HG02759 (cell line): ENCODE measurements at regions not wholly inside any gene's neighbourhood (a gene's known extent, or its start where the extent isn't known, plus 50 kb on each side); places are given as distances from the start of the nearest gene placed in this dataset.
"Not testable (repeated sequence)": the region's sequence is repeated elsewhere in the genome, so short reads cannot be mapped to it uniquely, and the experiment has no call there.

Experiments
- ATAC-seq: cut with Tn5 transposase; IDR thresholded peaks from one replicate; pipeline ENCODE4 v1.9.1; 2021; ENCODE audit warnings: mild to moderate bottlenecking, moderate library complexity; ENCODE audit not compliant: unreplicated experiment

DNA sequence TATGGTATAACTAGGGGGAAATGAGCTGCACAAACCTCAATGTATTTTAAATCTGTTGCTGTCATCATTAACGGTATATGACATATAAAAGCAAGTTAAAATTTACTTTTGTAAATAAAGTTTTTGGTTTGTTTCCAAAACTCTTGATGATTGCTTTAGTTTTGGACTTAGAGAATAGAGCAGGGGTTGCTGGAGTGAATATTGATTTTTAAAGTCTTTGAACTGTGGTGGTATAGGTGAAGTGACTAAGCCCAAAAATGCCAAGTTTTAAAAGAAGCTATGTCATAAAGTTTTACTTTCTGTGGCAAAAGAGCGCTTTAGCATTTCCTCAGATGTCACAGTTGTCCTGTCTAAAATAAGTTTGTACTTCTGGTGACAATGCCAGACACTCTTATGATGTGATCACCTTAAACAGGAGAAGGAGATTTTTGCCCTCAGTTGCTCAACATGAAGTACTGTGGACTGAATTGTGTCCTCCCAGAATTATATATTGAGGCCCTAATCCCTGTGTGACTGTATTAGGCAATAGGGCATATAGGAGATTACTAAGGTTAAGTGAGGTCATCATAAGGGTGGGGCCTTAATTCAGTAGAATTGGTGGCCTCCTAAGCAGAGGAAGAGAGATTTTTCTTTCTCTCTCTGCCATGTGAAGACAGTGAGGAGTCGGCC lies 175.2 kb upstream of the PLGLB1 start:
- not testable (repeated sequence) for ATAC-seq

DNA sequence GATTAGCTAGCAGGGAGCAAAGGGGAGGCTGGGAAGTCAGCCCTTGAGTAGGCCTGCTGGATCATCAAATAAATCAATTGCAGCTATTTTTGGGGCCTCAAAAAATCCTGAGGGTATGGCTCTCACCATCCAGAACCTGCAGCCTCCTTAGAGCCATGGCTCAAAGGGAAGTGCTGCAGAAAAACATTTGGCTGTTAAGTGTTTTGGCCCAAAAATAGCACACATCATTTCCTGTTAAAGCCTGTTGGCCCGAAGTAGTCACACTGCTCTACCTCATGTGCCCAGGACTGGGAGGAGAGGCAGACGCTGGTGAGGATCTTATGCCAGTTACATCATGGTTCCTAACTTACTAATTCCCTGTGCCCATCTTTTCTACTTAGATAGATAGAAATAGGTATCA lies 176.8 kb upstream of the PLGLB1 start:
- not testable (repeated sequence) for ATAC-seq

DNA sequence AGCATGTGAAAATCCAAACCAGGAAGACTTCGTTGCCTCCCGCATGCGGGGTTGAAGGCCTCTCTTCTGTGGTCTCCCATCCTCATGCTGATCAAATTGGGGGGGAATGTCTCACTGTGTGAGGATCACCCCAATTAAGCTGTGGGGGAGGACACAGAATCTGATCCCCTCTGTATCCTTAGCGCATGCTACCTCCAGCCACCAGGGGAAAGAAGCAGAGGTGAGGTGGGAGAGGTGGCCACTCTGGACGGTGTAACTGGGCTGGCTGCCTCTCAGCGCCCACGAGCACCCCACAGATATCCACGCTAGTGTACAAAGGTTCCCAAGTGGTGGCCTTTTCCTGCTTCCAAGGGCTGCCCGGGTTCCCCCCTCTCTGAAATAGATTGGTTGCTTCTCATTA lies 177.6 kb upstream of the PLGLB1 start:
- not testable (repeated sequence) for ATAC-seq

DNA sequence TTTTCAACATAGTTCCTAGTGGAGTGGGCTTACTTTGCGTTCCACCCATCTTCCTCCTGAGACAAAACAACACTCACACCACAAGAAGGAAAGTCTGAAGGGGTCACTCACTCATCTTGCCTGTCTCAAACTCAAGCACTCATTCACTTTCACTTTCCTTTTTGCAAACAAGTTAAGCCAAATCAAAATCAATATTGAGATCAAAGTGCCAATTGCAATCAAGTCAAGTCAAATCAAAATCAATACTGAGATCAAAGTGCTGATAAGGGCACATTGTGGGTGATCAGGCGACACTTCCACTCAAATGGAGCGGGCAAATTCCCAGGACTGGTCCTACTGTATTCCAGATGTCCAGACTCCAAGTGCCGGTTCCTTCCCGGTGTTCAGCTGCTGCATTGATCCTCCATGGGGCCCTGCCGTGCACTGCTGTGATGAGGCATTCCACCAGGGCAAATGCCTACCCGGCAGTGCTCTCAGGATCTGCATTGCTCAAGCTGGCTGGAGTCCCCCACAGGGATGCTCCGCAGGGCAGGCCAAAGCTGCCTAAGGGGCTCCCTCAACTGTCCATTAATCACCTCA lies 183.0 kb upstream of the PLGLB1 start:
- ATAC-seq = not testable (repeated sequence)

- ATAC-seq = not testable (repeated sequence)
These were observed 191.3 kb upstream of the PLGLB1 start for GRCh38 chr2:87212938-87213337.

DNA sequence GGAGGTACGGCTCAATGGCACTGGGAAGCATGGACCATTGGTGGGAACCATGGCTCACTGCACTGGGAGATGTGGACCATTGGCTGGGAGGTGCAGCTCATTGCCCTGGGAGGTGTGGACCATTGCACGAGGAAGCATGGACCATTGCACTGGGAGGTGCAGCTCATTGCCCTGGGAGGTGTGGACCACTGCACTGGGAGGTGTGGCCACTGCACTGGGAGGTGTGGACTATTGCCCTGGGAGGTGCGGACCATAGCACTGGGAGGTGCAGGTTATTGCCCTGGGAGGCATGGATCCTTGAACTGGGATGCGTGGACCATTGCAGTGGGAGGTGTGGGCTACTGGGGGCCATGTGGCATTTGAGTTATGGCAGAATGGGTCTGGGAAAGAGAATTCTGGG lies 195.4 kb upstream of the PLGLB1 start:
- ATAC-seq = not testable (repeated sequence)

GRCh38 chr2:87217741-87218410 lies 196.2 kb upstream of the PLGLB1 start:
- ATAC-seq = not testable (repeated sequence)

DNA sequence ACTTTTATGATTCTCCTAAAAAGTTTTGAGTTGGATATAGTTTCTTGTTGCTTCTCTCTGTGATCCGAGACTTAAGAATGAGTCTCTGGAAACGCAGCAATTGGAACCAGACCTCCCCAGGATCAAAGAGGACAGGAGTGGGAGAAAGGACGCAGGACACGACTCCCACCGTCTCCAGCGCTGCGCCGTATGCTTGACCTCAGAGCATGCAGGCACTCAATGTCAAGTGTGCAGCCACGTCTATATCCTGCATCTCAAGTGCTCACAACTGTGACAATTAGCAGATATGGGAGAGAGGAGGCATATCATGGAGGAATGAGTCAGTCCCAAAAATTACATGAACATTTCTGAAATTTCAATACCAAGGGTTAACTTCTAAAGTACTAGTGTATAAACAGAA lies 199.0 kb upstream of the PLGLB1 start:
- not testable (repeated sequence) for ATAC-seq

DNA sequence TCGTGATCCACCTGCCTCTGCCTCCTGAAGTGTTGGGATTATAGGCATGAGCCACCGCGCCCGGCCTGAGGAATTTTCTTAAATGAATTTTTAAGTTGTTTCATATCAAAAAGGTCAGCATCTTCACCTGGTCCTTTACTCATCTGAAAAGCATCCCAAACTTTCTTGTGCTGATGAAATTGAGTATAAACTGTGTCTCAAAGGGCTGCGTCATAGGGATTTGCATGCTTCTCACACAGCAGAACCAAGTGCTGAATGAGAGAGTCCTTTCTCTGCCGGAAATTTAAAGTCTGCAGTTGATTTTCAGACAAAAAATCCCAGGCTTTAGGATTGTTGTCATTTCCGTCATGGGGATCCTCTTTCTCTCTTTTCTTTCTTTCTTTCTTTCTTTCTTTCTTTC lies 200.5 kb upstream of the PLGLB1 start:
- not testable (repeated sequence) for ATAC-seq

DNA sequence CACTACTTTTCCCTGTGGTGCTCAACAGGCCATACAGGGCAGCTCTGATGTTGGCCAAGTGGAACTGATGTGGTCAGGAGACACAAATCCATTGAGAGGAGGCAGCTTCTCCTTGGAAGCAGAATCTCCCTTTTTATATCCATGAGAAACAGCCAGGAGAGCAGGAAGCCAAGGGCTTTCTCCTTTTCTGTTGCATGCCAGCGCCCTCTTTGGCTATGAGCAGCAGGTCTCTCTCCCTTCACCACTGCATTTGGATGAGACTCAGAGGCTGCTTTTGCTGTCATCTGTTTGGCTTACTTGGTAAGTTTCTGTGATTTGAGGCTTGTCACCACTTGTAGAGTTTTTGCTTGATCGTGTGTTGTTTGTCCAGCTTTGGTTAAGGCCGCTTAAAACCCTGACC lies 202.2 kb upstream of the PLGLB1 start:
- ATAC-seq = not testable (repeated sequence)

DNA sequence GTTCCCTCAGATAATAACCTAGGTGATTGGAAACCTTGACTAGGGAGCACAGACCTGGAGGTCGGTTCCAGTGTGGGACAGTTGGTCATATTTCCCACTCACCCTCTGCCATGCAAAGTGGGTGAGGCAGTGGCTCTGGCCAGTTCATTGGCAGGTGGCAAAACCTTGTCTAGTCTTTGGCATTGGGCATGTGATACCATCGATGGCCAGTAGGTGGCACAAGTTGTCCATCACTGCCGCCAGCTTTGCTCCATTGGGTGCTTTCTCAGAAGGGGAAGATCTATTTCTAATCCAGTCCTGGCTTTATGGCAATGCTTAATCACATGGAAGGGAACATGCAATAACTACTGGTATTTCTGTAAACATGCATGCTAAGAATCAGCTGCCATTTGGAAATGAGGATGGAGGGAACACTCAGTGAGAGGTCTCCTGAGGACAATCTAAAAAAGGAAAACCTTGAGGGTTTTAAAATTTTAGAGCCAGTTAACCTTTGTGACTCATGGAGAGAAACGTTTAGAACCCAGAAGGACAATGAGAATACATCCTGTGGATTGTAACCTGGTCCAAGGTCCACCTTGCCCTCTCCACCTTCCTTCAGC lies 207.5 kb upstream of the PLGLB1 start:
- ATAC-seq = peak; percentile 65

DNA sequence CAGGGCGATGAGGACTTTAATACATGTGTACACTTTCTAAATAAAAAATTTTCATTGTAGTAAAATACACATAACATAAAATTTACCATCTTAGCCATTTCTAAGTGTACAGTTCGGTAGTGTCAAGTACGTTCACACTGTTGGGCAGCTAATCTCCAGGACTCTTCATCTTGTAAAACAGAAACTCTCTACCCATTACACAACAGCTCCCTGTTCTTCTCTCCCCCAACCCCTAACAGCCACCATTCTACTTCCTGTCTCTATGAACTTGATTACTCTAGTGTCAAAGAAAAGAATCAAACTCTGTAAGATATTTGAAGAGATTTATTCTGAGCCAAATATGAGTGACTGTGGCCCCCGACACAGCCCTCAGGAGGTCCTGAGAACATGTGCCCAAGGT lies 208.3 kb upstream of the PLGLB1 start:
- not testable (repeated sequence) for ATAC-seq

DNA sequence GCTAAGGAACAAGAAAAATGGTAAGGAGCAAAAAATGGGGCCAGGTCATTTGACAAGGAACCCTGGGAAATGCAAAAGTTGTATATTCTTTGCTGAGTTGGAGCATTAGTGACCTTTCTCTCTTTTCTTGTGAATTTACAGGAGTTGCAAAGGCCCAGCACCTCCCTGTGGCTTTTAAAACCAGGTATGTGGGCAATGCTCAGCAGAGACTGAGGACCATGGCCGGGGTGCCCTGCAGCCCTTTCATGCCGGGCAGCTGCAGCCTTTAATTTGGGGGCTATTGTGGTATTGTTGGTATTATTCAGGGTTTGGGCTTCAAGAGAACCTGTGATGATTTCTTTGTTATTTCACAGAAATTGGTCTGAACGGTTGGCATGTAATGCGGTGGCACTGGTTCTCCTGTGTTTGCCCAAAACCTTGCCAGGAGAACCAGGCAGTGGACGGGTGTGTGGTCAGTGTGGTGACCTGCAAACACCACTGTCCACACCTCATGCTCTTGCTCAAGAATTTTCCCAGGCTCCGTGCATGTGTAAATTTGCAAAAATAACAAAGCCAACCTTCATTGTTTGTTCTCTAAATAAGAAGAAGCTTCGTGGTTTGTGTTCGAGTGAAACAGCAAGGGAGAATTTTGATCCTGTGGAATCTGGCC lies 213.8 kb upstream of the PLGLB1 start:
- ATAC-seq = not testable (repeated sequence)

DNA sequence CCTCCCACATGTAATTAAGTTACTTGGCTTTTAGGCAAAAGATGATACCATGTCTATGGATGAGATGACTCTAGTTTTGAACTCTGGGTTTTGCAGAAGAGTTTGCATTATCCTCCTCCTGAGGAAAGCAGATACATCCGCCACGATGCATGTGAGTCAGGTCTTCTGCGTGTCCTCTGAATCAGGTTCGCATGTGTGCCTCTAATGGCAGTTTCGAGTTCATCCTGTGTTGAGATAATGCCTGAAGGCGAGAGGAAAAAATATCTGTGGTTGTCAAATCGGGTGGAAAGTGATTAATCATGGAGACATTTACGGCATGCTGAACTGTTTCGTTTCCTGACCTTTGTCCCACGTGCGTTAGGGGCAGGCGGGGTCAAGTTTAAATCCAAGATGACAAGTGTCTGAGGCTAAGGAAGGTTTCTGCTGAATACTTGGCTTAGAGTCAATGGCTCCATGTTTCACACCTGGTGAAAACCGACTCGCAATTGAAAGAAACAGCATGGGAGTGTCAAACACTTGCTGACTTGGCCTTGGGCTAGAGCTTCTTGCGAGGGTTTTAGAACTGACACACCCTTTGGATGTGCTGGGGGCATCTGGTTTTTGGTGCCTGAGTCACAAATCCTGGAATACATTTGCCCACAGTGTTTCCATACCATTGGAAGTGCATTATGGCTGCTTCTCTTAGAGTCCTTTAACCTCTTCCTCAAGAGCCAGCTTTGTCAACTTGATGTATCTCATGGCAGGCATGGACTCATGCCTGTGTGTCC lies 216.1 kb upstream of the PLGLB1 start:
- ATAC-seq = not testable (repeated sequence)

DNA sequence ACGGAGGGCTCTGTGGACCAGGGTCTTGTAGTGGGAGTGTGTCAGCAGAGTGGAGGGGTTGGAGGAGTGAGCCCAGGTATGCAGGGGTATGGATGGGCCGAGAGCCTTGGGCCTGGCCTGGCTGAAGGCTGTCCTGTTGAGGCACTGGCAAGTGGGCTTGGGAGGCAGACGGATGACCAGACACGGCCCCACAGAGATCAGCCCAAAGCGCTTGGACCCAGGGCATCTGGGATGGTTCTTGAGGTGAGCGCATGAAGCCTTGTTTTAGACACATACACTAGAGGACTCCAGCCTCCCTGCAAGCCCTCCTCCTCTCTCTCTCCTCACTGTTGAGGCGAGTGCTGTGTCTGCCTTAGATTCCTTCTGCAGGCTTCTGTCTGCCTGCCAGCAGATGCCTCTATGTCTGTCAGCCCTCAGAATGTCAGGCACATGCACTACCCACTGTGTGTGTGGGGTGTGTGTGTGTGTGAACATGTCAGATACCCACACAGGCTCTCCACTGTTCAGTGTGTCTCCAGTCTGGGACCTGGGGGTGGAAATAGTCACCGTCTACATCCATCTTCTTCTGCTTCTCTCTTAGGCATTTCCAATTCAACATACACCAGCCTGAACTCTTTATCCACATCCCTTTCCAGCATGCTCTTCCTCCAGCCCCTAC lies 218.0 kb upstream of the PLGLB1 start:
- ATAC-seq = not testable (repeated sequence)

- not testable (repeated sequence) for ATAC-seq
These were observed 224.5 kb upstream of the PLGLB1 start for GRCh38 chr2:87246066-87246717.

DNA sequence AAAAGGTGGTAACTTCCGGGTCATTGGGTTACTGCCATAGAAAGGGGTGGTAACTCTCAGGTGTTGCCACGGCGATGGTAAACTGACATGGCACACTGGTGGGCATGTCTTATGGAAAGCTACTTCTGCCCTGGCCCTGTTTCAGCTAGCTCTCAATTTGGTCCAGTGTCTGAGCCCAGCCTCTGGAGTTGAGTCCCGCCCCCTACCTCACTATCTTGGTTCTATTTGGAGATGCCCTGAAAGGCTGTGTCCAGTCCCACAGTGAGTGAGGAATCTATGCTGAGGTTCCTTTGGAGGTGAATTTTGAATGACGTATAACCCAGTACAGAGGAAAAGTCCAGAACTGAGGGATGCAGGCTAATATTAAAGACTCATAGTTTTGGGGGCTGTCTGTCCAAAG lies 230.4 kb upstream of the PLGLB1 start:
- ATAC-seq = not testable (repeated sequence)

DNA sequence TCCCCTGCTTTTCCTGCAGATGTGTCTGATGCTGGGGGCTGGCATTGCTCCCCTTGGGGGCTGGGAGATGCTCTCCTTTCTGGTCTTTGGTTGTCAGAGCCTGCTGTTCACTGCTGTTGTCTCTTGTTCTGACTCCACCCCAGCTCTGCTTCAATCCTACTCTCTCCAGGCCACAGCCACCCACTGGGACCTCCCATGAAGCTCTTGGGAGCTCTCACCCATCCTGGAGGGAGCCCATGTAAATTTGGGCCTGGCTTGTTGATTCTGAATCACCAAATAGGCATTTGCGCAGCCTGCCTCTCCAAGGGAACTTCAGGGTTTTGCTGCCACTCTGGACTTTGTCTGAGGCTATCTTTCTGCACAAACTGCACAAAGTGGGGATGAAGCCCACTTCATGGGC lies 232.9 kb upstream of the PLGLB1 start:
- not testable (repeated sequence) for ATAC-seq

DNA sequence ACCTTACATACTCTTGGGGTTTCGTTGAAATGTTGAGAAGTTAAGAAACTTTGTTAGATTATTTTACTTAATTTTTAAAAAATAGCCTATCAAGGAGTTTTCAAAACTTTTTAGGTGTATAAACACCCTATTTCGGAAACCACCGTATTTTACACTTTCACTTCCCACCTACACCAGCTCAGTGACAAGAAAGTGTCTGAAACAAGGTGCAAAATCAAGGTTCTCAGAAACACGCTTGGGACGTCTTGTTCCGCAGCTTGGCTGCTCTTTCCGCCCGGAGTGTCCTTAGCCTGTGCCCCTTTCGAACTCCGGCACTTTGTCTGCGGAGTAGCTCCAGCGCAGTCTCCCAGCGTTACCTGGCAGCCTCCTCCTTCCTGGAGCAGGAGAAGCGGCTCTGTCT lies 233.8 kb upstream of the PLGLB1 start:
- ATAC-seq = not testable (repeated sequence)
